ENCODE measurements at regions not wholly inside any gene's neighbourhood (a gene's known extent, or its start where the extent isn't known, plus 50 kb on each side); places are given as distances from the start of the nearest gene placed in this dataset.
A peak's percentile ranks its signal among the peaks of the same experiment; 100 is the strongest.

DNA sequence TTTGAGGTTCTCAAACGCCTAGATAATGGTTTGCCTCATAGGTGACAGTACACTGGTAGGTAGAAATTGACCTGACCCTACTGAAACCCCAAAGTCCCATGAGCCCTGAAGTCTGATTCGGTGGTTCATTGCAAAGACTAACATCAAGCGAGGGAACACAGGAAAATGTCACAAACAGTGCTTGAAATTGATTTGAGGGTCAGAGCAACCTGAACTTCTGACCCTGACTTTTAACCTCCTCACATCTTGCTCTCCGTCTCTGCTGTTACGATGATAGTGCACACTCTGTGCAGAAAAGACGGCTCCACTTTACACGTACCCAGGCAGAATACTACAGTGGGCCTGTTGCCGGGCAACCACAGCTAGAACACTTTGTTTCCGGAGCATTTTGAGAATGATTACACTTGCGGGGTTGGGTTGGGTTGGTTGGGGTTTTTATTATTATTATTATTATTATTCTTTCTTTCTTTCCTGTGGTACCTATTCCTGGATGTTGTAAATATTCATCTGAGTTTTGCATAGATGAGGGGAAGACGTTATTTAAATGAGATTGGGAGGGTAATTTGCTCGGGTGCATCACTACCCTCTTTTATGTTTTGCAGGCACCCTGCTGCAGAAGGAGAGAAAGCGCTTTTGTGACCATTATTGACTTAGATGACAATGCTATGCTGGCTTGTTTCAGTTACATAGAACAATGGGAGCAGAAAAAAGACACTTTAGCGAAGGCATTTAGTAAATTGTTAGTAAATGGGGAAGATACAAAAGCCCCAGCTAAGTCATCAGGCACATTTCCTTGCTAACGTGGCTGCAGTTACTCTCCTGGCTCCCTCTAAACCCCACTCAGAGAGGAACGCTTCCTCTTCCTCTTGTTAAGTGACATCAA lies 438.1 kb upstream of the NRP1 start (continued):
- TF ChIP-seq CHD7 (IDR thresholded peaks at IDR 0.05; ENCODE audit: insufficient replicate concordance, low read length), result no peak
- no peak for TF ChIP-seq POLR2AphosphoS5 (IDR thresholded peaks at IDR 0.05; ENCODE audit: low read depth, low read length)
- TF ChIP-seq E2F6 (IDR thresholded peaks at IDR 0.05), result no peak
- no peak for TF ChIP-seq SIRT6 (IDR thresholded peaks at IDR 0.05; ENCODE audit: low read length)
- no peak for TF ChIP-seq CBX5 (IDR thresholded peaks at IDR 0.05; ENCODE audit: low read depth, low read length)
- TF ChIP-seq YY1 (IDR thresholded peaks at IDR 0.05; ENCODE audit: low read depth, low read length), result no peak
- TF ChIP-seq TAF1 (IDR thresholded peaks at IDR 0.05; ENCODE audit: low read depth, low read length), result no peak
- TF ChIP-seq POLR2A (IDR thresholded peaks at IDR 0.05; ENCODE audit: control extremely low read depth in 1 of 2, low read depth in 2 of 2, low read length in 2 of 2), result no peak
- no peak for TF ChIP-seq JUN (IDR thresholded peaks at IDR 0.05; ENCODE audit: low read depth, low read length)
- TF ChIP-seq, protein P1, sequence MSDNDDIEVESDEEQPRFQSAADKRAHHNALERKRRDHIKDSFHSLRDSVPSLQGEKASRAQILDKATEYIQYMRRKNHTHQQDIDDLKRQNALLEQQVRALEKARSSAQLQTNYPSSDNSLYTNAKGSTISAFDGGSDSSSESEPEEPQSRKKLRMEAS (IDR thresholded peaks at IDR 0.05), result peak; percentile 32; the same call in 1 of the 2 replicates
- TF ChIP-seq JUND (IDR thresholded peaks at IDR 0.05; ENCODE audit: low read length), result peak; percentile 53

Data from H1 (cell line).